ENCODE measurements at regions not wholly inside any gene's neighbourhood (a gene's known extent, or its start where the extent isn't known, plus 50 kb on each side); places are given as distances from the start of the nearest gene placed in this dataset.
"Not testable (repeated sequence)": the region's sequence is repeated elsewhere in the genome, so short reads cannot be mapped to it uniquely, and the experiment has no call there.

DNA sequence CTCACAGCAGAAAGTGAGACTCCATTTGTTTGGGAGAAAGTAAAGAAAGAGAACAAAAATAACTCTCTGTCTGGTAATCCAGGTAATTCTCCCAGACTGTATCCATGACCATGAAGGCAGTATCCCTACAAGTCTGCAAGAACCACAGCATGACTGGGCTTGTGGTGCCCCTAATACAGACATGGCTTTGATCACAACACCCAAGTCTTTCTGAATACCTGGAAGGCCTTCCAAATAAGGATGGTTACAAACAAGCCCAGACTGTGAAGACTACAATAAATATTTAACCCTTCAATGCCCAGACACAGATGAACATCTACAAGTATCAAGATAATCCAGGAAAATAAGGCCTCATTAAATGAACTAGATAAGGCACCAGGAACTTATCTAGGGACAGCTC is 481.1 kb upstream of the RORB start:
- DNase-seq (ENCODE audit: low spot score), result no peak

DNA sequence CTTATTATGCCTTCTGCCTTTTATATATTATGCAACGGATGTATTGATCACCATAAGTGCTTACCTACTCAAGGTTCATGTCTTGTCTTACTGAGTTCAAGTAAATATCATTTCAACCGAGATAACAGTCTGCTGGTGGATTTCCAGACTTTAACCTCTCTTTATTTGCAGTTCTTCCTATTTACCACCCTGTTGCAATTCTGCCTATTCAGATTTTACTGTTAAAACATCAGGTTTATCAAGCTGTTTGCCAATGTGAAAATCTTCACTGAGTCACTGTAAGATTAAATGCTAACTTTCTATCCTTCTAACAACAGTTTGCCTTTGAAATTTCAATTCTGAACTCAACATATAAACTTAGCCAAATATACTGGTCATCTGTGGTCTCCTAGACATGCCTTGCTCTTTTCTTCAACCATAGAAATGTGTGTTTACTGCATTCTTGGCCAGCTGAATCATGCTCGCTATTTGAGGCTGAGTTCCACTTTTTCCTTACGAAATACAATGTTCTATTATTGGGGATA is 471.7 kb upstream of the RORB start:
- no peak for DNase-seq (ENCODE audit: low spot score)

DNA sequence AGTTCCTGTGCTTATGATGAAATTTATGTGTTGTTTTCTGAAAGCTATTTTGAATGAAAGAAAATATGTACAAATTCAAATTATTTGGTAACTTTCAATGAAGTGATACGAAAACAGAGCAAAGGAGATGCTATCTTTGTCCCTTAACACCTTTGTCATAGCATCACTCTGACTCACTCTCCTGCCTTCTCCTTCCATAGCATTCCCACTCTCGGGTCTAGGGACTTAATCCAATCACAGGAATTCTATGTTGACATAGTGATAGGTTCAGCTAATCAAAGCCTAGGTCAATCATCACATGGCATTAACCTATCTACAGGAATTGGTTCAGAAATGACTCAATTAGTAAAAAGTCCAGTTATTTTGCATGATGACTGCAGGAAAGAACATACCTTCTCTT is 464.7 kb upstream of the RORB start:
- DNase-seq (ENCODE audit: low spot score), result no peak

DNA sequence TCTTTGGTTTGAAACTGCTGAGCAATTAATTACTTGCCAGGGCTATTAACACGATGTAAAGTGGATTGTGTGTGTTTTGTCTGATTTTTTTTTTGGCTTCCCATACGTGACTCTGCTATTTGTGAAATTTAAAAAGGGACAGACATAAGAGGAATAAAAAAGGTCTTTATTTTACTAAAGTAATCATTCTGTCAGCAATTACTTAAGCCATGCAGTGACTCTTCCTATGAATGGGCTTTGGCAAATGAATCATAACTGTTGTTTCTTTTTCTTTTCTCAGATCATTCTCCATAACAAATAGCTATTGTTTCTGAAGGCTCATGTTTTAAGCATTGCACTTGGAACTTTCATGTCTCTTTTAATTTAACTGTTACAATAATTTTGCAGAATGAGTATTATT is 461.3 kb upstream of the RORB start:
- no peak for DNase-seq (ENCODE audit: low spot score)

DNA sequence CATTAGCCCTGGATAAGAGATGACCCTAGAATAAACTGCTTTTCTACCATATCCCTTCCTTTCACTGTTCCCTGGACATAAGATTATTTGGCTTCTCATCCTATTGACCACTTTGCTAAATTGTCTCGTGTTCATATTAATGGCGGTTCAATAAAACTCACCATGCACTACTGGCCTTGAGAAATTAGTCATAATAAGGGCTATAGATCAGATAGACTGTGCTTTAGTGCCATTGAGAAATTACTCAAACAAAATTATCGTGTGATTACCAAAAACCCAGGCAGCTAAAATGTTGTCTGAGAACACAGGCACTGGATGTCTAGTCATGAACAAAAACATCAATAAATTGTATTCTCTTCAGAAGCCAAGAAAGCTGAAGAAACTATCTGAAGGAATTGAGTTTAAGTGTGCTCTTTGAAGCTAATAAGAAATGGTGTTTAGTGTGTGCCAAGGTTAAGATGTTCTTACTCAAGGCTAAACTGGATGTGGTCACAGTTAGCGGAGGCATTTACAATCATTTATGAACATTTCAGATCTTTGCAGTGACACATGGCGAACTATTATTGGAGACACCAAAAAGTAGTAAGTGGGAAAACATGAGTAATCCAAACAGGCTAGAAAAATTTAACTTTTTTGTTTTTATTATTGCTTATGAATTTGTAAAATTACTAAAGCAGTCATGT is 460.4 kb upstream of the RORB start:
- no peak for DNase-seq (ENCODE audit: low spot score)

DNA sequence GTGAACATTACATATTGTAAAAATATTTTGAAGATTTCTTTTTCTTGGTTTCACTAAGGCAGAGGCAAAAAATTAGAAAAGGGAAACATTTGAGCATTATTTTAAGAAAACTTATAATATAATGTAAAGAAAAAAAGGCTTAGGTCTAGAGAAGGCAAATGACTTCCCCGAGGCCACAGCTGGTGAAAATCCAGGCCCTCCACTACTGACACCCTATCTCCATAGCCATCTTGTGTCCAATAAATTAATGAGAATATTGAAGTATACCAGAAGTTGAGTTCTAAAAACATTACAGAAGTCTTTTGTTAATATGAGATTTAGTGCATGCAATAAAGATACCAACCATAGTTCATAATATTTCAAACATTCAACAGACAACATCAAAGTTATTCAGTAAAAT is 459.9 kb upstream of the RORB start:
- no peak for DNase-seq (ENCODE audit: low spot score)

DNA sequence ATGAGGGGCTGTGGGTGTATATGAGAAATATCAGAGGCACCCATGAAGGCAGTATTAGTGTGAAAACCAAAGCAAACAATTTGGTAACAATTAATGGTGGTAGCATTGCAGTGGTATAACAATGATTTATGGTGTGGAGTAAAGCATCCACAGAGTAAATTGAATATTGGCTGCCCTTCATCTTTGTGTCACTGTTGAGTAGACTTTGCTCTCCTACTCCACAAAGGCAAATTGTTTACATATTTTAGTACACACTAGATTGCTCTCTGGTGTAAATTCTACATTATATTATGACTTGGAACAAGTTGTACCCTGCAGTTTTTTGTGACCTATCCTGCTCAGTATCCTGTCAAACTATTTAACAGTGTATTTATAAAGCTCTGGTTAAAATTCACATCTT is 455.5 kb upstream of the RORB start:
- DNase-seq (ENCODE audit: low spot score), result peak; percentile 2

DNA sequence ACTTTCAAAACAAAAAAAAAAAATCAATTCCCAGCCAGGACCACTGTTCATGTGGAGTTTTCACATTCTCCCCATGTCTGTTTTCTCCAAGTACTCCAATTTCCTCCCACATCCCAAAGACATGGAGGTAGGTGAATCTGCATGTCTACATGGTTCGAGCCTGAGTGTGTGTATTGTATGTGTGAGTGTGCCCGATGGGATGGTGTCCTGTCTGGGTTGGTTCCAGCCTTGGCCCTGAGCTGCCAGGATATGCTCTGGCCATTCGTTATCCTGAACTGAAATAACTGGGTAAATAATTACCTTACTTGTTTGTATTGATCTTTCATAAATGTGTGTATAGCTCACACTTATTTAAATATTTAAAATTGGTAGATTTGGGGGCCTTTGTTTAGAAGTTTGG is 452.3 kb upstream of the RORB start:
- DNase-seq (ENCODE audit: low spot score), result no peak

DNA sequence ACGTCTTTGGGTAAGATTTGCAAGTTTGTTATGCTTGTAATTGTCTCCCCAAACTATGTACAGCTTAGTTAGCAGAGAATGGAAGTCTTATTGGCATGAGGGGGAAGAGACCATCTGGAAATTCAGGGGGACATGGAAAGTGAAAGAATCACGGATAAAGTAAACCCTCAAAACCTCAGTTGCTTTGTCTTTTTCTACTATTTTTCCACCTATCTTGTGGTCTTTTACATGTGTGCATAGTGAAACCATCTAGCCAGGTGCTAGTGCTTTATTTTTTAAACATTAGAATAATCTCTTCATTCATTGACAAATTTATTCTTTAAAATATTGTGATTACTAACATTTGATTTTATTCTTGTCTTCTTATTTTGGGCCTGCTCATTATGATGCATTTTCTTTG is 441.1 kb upstream of the RORB start:
- DNase-seq (ENCODE audit: low spot score), result no peak

DNA sequence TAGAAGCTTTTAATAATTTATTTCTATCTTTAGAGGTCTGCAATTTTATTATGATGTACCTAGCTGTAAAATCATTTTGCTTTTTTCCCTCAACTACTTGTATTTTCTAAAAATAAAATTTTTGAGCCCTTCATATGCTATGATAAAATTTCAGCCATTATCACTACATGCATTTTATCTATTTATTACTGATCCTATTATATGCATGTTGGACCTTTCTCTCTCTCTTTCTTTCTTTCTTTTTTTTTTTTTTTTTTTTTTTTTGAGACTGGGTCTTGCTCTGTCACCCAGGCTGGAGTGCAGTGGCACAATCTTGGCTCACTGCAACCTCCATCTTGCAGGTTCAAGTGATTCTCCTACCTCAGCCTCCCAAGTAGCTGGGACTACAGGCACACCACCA is 440.1 kb upstream of the RORB start:
- not testable (repeated sequence) for DNase-seq (ENCODE audit: low spot score)

DNA sequence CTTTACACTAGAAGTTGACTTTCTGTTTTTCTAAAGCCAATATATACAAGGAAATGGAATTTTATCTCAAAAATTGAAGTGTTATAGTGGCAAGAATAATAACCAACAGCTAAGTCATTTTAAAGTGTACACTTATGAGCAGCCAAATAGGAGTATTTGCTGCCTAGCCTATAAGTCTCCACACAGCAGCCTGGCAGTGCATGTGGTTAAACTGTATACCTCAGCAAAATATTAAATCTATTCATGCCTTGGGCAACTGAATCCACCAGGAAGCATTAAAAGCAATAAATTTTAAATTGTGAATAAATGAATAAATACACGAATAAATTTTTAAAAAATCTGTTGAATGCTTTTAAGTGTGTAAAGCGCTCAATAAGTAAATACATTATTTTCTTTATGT is 432.4 kb upstream of the RORB start:
- no peak for DNase-seq (ENCODE audit: low spot score)

DNA sequence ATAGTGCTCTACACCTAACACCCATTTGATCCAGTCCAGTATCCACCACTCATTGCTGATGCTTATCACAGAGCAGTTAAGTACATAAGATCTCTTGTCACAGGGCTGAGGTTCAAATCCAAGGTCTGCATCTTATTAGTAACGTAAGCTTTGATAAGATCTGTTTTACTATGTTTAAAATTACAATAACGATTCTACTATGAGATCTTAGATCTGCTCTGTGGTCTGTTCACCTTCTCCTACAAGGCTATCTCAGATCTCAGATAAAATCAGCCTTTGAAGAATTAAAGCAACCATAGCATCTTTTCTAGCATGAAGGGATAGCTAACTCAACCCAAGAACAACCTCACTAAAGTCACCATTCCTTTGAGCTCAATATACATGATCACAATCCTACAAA is 431.0 kb upstream of the RORB start:
- no peak for DNase-seq (ENCODE audit: low spot score)

DNA sequence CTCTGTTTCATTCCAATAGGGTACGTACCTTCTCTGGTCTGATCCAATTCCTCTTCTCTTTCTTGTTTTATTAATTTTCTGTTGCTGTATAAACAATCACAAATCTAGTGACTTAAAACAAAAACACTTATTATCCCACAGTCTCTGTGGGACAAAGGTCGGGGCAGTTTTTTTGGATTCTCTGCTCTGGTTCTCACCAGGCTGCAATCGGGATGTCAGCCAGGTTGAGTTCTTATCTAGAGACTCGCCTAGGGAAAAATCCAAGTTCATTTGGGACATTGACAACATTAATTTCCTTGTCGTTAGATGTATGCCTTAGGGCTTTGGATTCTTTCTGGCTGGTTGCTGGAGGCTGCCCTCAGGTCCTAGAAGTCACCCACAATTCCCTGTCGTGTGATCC is 430.5 kb upstream of the RORB start:
- no peak for DNase-seq (ENCODE audit: low spot score)

DNA sequence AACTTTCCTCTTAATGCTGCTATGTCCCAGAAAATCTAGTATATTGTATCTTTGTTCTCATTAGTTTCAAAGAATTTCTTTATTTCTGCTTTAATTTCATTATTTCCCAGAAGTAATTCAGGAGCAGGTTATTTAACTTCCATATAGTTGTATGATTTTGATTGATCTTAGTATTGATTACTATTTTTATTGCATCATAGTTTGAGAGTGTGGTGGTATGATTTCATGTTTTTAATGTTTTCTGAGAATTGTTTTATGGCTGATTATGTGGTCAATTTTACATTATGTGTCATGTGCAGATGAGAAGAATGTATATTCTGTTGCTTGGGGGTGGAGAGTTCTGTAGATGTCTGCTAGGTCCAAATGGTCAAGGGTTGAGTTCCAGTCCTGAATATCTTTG is 425.6 kb upstream of the RORB start:
- DNase-seq (ENCODE audit: low spot score), result no peak

DNA sequence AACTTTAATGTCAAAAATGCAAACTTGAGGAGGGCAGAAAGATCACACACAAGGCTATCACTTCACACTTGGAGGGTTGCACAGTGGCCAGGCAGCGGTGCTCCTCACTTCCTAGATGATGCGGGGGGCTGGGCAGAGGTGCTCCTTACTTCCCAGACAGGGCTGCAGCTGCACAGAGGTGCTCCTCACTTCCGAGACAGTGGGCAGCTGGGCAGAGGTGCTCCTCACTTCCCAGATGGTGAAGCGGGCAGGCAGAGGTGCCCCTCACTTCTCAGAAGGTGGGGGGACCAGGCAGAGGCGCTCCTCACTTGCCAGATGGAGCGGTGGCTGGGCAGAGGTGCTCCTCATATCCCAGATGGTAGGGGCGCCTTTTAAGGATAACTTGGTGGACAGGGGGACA is 423.2 kb upstream of the RORB start:
- no peak for DNase-seq (ENCODE audit: low spot score)

DNA sequence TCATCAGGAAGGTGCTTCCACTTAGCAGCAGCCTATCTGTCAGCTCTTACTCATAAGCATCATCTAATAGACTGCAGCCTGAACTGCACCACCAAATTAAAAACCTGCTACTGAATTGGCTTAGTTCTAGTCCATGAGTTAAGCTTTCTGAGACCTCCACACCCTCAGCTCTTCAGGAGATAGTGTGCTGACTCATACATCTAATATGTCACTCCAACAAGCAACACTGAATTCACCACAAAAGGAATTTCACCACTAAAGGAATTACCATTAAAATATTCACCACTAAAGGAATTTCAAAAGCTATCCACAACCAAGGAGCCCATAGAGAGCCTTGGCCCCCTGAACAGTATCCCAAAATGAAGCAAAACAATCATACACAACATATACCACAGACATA is 418.5 kb upstream of the RORB start:
- DNase-seq (ENCODE audit: low spot score), result peak; percentile 84

DNA sequence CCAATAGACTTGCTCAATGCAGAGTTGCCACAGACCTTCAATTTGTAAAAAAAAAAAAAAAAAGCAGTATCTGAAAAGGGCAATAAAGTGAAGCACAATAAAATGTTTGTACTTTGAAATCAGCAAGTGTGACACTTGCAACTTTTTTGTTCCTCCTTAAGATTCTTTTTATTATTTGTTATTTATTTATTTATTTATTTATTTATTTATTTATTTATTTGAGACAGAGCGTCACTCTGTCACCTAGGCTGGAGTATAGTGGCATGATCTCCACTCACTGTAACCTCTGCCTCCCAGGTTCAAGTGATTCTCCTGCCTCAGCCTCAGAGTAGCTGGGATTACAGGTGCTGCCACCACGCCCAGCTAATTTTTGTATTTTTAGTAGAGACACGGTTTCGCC is 416.5 kb upstream of the RORB start:
- DNase-seq (ENCODE audit: low spot score), result not testable (repeated sequence)

DNA sequence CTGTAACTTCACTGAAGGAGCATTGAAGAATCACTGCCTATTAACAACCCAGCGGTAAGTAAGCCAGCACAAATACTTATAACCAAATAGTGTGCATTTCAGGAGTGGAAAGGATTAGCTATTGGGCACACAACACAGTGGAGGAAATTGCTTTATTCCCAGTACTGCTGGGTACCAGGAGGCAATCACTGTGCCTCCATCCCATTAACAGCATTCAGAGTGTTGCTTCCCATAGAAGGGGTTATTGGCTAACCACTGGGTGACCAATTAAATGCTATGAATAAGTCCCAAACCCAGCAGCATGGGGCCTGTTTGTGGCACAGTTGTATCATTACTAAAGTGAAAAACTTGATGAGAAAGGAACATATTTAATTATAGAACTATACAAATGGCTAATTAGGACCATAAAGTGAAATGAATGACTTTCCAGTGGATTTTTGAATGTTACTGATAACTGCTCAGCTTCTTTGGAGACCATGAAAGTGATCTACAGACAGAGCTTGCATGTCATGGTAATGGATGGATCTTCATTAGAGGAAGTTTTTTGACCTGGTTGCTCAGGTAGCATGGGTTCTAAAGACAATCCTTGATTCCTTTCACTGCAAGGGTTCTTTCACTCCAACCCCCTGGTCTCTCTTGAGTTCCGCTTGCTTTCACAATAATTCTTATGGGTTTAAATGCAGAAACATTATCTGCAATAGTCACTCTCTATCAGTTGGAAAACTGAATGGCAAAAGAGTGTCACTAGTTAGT is 413.3 kb upstream of the RORB start:
- DNase-seq (ENCODE audit: low spot score), result no peak

DNA sequence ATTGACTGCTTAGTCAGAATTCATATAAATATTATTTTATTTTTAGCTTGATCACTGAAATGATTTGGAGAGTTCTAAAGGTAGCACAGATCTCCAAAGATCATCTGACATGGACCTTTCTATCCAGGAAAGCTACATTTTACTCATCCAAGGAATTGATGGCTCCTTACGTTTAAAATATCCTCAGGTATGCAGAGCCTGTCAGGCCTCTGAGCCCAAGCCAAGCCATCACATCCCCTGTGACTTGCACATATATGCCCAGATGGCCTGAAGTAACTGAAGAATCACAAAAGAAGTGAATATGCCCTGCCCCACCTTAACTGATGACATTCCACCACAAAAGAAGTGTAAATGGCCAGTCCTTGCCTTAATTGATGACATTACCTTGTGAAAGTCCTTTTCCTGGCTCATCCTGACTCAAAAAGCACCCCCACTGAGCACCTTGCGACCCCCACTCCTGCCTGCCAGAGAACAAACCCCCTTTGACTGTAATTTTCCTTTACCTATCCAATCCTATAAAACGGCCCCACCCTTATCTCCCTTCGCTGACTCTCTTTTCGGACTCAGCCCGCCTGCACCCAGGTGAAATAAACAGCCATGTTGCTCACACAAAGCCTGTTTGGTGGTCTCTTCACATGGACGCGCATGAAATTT is 411.6 kb upstream of the RORB start:
- not testable (repeated sequence) for DNase-seq (ENCODE audit: low spot score)

DNA sequence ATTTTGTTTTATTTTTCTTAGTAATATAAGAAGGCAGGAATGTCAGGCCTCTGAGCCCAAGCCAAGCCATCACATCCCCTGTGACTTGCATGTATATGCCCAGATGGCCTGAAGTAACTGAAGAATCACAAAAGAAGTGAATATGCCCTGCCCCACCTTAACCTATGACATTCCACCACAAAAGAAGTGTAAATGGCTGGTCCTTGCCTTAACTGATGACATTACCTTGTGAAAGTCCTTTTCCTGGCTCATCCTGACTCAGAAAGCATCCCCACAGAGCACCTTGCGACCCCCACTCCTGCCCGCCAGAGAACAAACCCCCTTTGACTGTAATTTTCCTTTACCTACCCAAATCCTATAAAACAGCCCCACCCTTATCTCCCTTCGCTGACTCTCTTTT is 406.2 kb upstream of the RORB start:
- DNase-seq (ENCODE audit: low spot score), result not testable (repeated sequence)

DNA sequence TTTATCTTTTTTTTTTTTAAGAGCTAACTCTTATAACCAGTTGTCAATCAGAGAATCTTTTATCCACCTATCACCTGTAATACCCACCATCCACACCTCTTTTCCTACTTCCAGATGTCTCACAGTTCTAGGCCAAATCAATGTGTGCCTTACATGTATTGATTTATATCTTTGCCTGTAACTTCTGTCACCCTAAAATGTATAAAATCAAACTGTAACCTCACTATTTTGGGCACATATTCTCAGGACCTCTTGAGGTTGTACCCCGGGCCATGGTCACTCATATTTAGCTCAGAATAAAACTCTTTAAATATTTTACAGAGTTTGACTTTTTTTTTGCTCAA is 404.7 kb upstream of the RORB start:
- no peak for DNase-seq (ENCODE audit: low spot score)

DNA sequence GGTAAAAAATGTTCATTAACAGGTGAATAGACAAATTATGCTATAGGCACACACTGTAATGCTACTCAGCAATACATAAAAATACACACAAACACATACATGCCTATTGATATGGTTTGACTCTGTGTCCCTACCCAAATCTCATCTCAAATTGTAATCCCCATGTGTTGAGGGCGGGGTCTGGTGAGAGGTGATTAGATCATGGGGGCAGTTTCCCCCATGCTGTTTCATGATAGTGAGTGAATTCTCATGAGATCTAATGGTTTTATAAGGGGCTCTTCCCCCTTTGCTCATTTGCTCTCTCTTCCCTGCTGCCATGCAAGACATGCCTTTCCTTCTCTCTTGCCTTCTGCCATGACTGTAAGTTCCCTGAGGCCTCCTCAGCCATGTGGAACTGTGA is 403.1 kb upstream of the RORB start:
- DNase-seq (ENCODE audit: low spot score), result not testable (repeated sequence)

DNA sequence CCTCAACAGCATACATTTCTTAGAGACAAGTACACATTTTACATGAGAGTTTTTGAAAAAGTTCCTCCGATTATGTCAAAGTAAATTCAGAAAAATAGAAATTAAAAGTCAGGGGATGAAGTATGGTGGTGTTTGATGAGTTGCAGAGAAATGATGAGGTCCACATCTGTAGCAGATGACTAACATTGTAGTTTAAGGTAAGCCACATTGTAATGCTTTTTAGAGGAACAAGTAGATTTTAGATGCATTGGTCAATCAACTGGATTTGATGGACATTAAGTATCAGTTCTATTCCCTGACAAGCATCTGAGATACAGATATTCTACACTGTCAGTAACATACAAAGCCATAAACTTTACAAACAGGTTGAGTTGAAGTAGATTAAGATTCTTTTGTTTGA is 402.4 kb upstream of the RORB start:
- no peak for DNase-seq (ENCODE audit: low spot score)
